Caco-2 (cell line): ENCODE measurements at regions not wholly inside any gene's neighbourhood (a gene's known extent, or its start where the extent isn't known, plus 50 kb on each side); places are given as distances from the start of the nearest gene placed in this dataset.

ENCODE experiments used
- BruUV-seq: library from RNA; stranded (reverse); fragments of 400-500 nt; replicated peaks from 2 replicates; lab custom pipeline; 2021; lab: Mats Ljungman, UMichigan
- CTCF ChIA-PET: fragments of 300-600 bp; sonication (Branson Sonifier 250); formaldehyde crosslinking; loops from one replicate; lab custom pipeline; 2022; ENCODE audit warnings: antibody characterized with exemption; lab: Charles Lee
- POLR2A ChIA-PET: fragments of 300-600 bp; sonication (Branson Sonifier 250); formaldehyde crosslinking; loops from one replicate; lab custom pipeline; 2022; ENCODE audit warnings: antibody characterized with exemption; lab: Charles Lee
- DNase-seq, 2 experiments: peaks; one replicate each; pipeline versions ENCODE4 v3.0.0 to v3.0.0-alpha.2; 2020 to 2022
- H3K27me3 ChIP-seq: replicated peaks from 2 replicates; pipeline ENCODE4 v1.6.0; 2011; ENCODE audit warnings: low read length; ENCODE audit not compliant: control insufficient read depth, insufficient read depth
- H3K36me3 ChIP-seq: 2 replicates; pipeline ENCODE4 v1.5.1; 2011; ENCODE audit warnings: low read length; ENCODE audit not compliant: control insufficient read depth, insufficient read depth
- H3K4me1 ChIP-seq: fragments of 250-450 bp; sonication (Bioruptor Pico); 2 replicates; pipeline ENCODE4 v1.5.1; 2020; ENCODE audit warnings: mild to moderate bottlenecking
- H3K4me3 ChIP-seq: 2 replicates; pipeline ENCODE4 v1.5.1; 2011; ENCODE audit warnings: low read depth, mild to moderate bottlenecking, control low read depth, low read length
- H3K9me3 ChIP-seq: fragments of 250-450 bp; sonication (Bioruptor Pico); 2 replicates; pipeline ENCODE4 v1.5.1; 2020; ENCODE audit warnings: mild to moderate bottlenecking, moderate library complexity
- H3K27ac Mint-ChIP-seq: one replicate; pipeline ENCODE4 v1.8.0; 2022; ENCODE audit warnings: mixed read lengths; ENCODE audit not compliant: unreplicated experiment
- H3K27me3 Mint-ChIP-seq: one replicate; pipeline ENCODE4 v1.8.0; 2022; ENCODE audit warnings: mixed read lengths; ENCODE audit not compliant: insufficient read depth, unreplicated experiment
- H3K36me3 Mint-ChIP-seq: one replicate; pipeline ENCODE4 v1.8.0; 2022; ENCODE audit warnings: mild to moderate bottlenecking, mixed read lengths; ENCODE audit not compliant: insufficient read depth, unreplicated experiment
- H3K4me1 Mint-ChIP-seq: one replicate; pipeline ENCODE4 v1.8.0; 2022; ENCODE audit warnings: low read depth, mixed read lengths; ENCODE audit not compliant: unreplicated experiment
- H3K4me3 Mint-ChIP-seq: one replicate; pipeline ENCODE4 v1.8.0; 2022; ENCODE audit warnings: mild to moderate bottlenecking, moderate library complexity, mixed read lengths; ENCODE audit not compliant: unreplicated experiment
- H3K9me3 Mint-ChIP-seq: one replicate; pipeline ENCODE4 v1.8.0; 2022; ENCODE audit warnings: mixed read lengths; ENCODE audit not compliant: unreplicated experiment
- CTCF ChIP-seq, 2 experiments: fragments of 200-600 bp in 1 of 2; IDR thresholded peaks; 1 replicate in 1 of 2; 2 replicates in 1 of 2; pipeline versions ENCODE4 v1.5.1 to v1.8.0; 2011 to 2022; ENCODE audit warnings: antibody characterized with exemption in 1 of 2, control low read depth in 1 of 2, inconsistent platforms in 1 of 2, low read depth in 1 of 2, low read length in 1 of 2, mild to moderate bottlenecking in 1 of 2, moderate library complexity in 1 of 2; ENCODE audit not compliant: insufficient read depth in 1 of 2, severe bottlenecking in 1 of 2, unreplicated experiment in 1 of 2
- intact Hi-C: fragments of 100-400 bp; cut with micrococcal nuclease; formaldehyde crosslinking; loops from one replicate; pipeline ENCODE4 v1.10.0; 2022; ENCODE audit not compliant: unreplicated experiment

- ChIA-PET POLR2A (no interaction called here), CTCF (no interaction called here)
- no TSS peak for BruUV-seq
- Mint-ChIP-seq H3K4me3 (no peak overlapping the region), H3K4me1 (no peaks in the 10 kb centered on the region), H3K27ac (no peak overlapping the region), H3K36me3 (no peaks in the 10 kb centered on the region), H3K9me3 (peaks cover 14% of the 10 kb centered on the region), H3K27me3 (no peaks in the 10 kb centered on the region)
- DNase-seq: no peak
- TF ChIP-seq CTCF (IDR thresholded peaks at IDR 0.05; ENCODE audit: insufficient read depth in 1 of 2, low read depth in 1 of 2, low read length in 1 of 2, severe bottlenecking in 1 of 2, unreplicated experiment in 1 of 2): no peak
- Histone ChIP-seq H3K27me3 (no peaks in the 10 kb centered on the region), H3K36me3 (no peaks in the 10 kb centered on the region), H3K4me3 (no peak overlapping the region), H3K9me3 (no peaks in the 10 kb centered on the region; the same call in 1 of the 2 replicates), H3K4me1 (no peaks in the 10 kb centered on the region)
- intact Hi-C loops: no loop called here
Observed at GRCh38 chr7:46386428-46387399, 465.6 kb upstream of the IGFBP3 start.

- Histone ChIP-seq H3K36me3 (no peaks in the 10 kb centered on the region), H3K4me1 (no peaks in the 10 kb centered on the region), H3K4me3 (no peak overlapping the region), H3K27me3 (no peaks in the 10 kb centered on the region), H3K9me3 (no peaks in the 10 kb centered on the region; the same call in 1 of the 2 replicates)
- no peak for TF ChIP-seq CTCF (IDR thresholded peaks at IDR 0.05; ENCODE audit: insufficient read depth in 1 of 2, low read depth in 1 of 2, low read length in 1 of 2, severe bottlenecking in 1 of 2, unreplicated experiment in 1 of 2)
- Mint-ChIP-seq H3K36me3 (no peaks in the 10 kb centered on the region), H3K27me3 (no peaks in the 10 kb centered on the region), H3K4me1 (no peaks in the 10 kb centered on the region), H3K27ac (no peak overlapping the region), H3K9me3 (peaks cover 14% of the 10 kb centered on the region), H3K4me3 (no peak overlapping the region)
- intact Hi-C loops: no loop called here
- POLR2A ChIA-PET: no interaction called here
- no TSS peak for BruUV-seq
- DNase-seq: no peak
- CTCF ChIA-PET: no interaction called here
Observed at GRCh38 chr7:46385662-46386309, 464.7 kb upstream of the IGFBP3 start.

- no peaks in the 10 kb centered on the region for H3K36me3 Mint-ChIP-seq
- Histone ChIP-seq H3K4me3 (no peak overlapping the region), H3K4me1 (no peaks in the 10 kb centered on the region), H3K36me3 (no peaks in the 10 kb centered on the region), H3K27me3 (no peaks in the 10 kb centered on the region), H3K9me3 (no peaks in the 10 kb centered on the region; the same call in 1 of the 2 replicates)
- intact Hi-C loops: no loop called here
- H3K27me3 Mint-ChIP-seq: no peaks in the 10 kb centered on the region
- no peaks in the 10 kb centered on the region for H3K4me1 Mint-ChIP-seq
- ChIA-PET CTCF (no interaction called here), POLR2A (no interaction called here)
- no TSS peak for BruUV-seq
- H3K9me3 Mint-ChIP-seq: peaks cover 14% of the 10 kb centered on the region
- DNase-seq: no peak
- no peak for TF ChIP-seq CTCF (IDR thresholded peaks at IDR 0.05; ENCODE audit: insufficient read depth in 1 of 2, low read depth in 1 of 2, low read length in 1 of 2, severe bottlenecking in 1 of 2, unreplicated experiment in 1 of 2)
- no peak overlapping the region for H3K4me3 Mint-ChIP-seq
- H3K27ac Mint-ChIP-seq: no peak overlapping the region
Observed at GRCh38 chr7:46383605-46384004, 462.5 kb upstream of the IGFBP3 start.
